HG02981 (cell line): ENCODE measurements at regions not wholly inside any gene's neighbourhood (a gene's known extent, or its start where the extent isn't known, plus 50 kb on each side); places are given as distances from the start of the nearest gene placed in this dataset.
"Not testable (repeated sequence)": the region's sequence is repeated elsewhere in the genome, so short reads cannot be mapped to it uniquely, and the experiment has no call there.

ENCODE experiments used
- ATAC-seq: cut with Tn5 transposase; IDR thresholded peaks from one replicate; pipeline ENCODE4 v1.9.1; 2021; ENCODE audit warnings: mild to moderate bottlenecking, moderate library complexity; ENCODE audit not compliant: unreplicated experiment

DNA sequence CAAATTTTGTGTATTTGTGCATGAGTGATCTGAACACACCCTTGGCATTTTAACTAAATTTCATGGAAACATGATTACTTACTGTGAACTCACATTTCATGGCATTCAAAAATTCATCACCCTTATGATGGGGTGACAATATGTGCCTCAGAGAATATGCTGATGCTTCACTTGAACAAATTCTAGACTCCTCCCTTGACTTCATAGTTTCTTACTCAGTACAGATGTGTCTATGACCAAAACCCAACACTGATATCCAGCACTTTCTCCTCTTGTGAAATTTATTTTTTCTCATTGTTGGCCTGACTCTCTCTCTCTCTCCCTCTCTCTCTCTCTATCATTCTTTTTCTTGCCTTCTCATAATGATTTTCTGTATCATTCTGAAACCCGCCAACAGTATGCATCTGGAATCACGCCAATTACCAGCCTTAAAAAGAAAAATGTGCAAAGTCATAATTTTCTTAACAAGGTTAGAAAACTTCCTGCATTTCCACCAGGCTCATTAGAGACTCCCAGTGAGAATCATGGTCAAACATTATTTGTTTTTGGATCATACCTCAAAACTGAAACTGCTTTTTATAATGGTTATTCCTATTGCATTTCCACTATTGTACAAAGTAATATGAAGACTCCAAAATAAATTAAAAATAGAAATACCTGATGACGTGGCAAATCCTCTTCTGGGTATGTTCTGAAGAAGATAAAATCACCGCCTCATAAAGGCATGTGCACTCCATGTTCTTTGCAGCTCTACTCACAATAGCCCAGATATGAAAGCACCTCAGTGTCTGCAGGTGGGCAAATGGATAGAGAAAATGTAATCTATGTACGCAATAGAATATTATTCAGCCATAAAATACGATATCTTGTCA is 722.2 kb downstream of the TMEM121 start:
- ATAC-seq, result no peak

DNA sequence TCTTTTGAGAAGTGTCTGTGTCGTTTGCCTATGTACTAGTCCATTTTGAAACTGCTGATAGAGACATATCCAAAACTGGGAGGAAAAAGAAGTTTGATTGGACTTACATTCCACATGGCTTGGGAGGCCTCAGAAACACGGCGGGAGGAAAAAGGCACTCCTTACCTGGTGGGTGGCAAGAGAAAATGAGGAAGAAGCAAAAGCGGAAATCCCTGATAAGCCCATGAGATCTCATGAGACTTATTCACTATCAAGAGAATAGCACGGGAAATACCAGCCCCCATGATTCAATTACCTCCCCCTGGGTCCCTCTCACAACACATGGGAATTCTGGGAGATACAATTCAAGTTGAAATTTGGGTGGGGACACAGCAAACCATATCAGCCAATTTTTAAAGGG is 727.6 kb downstream of the TMEM121 start:
- ATAC-seq, result not testable (repeated sequence)

DNA sequence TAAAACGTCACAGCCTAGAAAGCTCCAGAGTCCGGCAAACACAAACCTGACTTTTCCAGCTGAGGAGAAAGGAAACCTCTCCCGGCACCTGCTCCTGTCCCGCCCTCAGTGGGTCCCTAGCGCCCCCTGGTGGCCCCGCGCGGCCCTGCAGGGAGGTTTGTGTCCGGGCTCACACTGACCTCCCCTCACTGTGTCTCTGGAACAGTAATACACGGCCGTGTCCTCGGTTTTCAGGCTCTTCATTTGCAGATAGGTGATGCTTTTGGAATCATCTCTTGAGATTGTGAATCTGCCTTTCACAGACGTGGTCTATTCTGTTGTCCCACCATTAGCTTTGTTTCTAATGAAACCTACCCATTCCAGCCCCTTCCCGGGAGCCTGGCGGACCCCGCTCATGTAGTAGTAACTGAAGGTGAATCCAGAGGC is 731.2 kb downstream of the TMEM121 start:
- ATAC-seq, result not testable (repeated sequence)

DNA sequence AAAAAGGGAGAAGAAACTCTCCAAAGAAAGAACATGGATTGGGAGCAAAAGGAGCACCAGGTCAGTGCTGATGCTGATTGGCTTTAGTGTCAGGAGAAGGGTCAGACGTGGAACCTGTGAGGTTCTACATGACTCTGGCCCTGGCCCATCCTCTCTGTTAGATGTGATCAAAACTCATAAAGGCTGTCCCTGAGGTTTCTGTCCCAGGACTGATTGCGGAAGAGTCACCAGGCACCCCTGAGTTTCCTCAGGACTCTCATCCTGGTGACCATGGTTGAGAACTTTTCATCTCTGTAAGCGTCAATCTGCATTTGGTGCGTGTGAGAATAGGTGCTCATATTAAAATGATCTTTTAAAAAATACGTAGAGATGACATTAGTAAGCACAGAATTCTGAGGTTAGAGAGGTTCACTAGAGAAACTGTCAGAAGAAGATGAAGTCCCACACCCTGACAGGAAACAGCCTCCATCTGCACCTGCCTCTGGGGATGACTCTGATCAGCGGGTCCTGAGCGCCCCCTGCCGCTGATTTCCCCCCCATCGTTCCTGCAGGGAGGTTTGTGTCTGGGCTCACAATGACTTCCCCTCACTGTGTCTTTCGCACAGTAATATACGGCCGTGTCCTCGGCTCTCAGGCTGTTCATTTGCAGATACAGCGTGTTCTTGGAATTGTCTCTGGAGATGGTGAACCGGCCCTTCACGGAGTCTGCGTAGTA is 741.8 kb downstream of the TMEM121 start:
- ATAC-seq, result no peak

DNA sequence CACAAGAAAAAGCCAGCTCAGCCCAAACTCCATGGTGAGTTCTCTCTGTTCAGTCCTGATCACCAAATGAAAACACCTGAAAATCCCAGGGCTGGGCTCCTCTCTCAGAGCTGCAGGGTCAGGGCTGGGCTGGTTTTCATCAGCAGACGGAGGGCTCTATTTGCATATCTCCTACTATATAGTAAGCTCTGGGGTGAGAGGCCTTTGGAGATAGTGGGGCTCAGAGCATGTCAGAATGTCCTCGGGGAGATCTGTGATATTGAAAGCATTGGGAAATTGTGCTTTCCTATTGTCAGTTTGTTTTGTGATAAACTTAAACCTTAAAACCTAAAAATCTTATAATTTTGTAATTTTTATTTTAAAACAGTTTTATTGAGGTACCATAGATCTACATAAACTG is 742.6 kb downstream of the TMEM121 start:
- no peak for ATAC-seq

DNA sequence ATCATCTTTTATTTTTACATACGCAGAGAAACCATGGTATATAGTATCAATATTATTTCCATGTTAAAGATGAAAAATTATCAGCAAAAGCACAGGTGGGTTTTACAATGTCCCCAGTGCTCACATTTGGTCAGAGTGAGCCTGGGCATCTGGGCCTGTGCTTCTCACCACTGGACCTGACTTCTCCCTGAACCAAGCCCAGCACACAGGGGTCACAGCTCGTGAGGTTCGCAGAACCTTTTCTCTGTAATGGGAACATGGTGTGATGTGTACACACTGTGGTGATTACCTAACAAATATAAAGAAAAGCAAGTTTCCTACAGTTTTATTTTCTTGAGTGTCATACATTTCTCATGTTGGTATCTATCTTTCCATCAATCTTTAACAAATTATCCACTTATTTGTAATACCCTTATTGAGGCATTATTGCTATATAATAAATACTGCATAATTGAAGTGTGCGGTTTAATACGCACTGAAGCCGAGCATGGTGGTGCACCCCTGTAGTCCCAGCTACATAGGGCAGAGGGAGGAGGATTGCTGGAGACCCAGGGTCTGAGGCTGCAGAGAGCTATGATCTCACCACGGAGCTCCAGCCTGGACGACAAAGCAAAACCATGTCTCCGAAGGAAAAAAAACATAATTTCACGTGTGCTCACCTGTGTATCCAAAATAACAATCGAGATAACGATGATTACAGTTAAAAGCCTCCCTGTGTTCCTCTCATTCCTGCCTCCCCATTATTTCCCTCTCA is 743.2 kb downstream of the TMEM121 start:
- no peak for ATAC-seq

DNA sequence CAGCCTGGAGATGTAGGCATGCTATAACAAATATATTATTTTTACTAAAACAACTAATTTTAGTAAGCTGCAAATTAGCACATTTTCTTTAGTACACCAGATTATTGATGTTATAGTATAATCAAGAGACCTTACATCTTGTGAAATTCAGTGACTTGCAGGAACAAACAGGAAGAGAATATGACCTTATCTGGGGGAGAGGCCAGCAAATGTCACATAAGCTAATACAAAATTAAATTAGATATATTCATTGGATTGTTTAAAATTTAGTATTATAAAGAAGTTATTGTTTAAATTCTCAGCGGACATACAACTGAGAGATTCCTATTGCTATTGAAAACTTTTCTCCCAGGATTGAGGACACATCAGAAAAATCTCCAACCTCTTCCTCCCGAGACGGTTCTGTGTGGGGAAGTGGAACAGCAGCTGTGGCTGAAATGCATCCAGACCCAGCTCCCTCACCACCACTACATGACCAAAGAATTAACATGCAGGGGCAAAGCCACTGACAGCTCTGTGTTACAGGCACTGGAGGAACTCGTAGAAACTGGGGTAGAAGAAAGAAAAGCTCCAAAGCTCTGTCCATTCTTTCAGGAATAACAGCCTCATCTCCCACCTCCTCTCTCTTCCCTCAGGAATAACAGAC is 744.2 kb downstream of the TMEM121 start:
- not testable (repeated sequence) for ATAC-seq

DNA sequence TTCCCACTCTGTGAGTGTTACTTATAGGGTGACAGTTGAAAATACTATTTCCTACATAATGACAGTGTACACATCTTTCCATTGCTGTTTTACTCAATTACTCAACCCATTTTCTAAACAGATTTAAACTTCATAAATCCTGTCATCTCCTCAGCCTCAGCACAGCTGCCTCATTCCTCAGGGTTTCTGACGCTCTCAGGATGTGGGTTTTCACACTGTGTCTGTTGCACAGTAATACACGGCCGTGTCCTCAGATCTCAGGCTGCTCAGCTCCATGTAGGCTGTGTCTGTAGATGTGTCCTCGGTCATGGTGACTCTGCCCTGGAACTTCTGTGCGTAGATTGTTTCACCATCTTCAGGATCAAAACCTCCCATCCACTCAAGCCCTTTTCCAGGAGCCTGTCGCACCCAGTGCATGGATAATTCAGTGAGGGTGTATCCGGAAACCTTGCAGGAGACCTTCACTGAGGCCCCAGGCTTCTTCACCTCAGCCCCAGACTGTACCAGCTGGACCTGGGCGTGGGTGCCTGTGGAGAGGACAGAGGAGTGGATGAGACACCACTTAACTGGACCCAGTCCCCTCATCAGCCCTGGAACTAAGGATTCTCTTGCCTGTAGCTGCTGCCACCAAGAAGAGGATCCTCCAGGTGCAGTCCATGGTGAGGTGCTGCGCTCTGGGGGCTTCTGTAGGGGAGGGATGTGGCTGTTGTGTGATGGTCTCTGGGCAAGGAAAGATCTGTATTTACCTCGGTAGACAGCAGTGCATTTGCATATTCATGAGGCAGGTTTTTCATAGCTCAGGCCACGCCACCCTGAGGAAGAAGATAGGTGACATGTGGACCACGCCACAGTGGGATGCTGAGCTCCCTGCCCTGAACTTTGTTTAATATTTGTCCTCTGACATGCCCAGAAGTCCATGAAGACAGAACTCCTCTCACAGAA is 750.2 kb downstream of the TMEM121 start:
- no peak for ATAC-seq

DNA sequence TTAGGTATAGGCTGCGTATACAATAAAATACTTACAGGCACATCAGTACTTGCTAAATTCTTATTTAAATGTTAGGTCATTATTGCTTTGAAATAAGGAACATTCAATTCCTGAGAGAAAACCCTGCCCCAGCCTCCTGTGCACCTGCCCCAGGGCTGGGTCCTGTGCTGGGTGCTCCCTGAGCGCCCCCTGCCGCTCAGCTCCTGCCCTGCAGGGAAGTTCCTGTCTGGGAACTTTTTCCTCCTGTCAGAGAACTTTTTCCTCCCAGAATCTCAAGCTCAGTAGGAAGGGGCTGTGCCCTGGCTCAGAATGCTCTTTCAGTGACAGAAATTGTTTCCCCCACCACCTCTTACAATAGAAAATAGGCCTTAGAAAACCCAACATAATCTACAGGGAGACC is 751.1 kb downstream of the TMEM121 start:
- no peak for ATAC-seq

DNA sequence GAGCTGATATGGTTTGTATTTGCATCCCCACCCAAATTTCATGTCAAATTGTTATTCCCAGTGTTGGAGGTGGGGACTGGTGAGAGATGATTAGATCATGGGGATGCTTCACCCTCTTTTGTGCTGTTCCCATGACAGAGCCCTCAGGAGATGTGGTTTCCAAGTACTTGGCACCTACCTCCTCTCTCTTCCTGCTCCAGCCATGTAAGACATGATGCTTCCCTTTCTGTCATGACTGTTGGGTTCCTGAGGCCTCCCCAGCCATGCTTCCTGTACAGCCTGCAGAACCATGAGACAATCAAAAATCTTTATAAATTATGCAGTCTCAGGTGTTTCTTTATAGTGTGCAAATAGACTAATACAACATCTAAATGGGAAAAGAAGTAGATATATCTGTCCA is 754.5 kb downstream of the TMEM121 start:
- ATAC-seq, result no peak

DNA sequence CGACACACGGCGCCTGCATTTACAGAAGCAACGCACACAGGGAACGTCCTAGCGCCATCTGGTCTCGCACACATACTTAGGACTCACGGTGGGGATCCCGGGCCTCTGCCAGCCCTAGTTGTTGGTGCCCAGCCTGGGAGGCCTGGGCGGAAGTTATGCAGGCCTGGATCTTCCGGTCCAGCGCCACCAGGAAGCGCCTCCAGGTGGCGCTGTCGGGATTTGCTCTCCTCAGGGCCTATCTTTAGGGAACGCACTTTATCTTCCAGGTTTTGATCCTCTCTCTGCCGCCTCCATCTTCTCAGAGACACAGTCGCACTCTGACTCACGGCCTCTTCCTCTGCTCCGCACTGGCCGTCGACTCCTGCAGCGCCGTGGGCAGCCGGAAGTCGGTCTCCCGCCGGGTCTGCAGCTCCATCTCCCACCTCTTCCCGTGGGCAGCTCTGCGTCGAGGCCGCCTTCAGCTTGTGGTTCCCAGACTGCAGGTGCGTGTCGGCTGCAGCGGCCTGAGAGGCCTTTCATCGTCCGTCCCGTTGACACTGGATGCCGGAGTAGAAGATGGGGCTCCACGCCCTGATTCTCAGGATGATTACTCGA is 760.4 kb downstream of the TMEM121 start:
- ATAC-seq, result no peak

DNA sequence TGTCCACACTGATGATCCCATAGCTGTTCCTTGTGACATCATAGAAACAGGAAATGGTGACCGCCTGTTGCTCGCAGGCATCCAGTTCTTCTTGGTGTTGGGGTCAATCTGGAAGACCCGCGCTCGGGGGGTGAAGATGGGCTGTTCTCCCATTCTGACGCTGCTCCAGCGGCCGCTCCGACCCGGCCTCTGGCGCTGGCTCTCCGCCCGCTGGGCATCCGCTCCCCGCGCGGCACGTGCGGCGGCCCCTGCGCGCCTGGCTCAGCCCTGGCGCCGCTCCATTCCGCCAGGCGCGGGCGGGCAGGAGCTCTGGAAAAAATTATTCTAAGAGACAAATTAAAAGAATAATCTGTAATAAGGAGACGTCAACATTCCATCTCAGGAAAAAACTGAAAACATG is 761.1 kb downstream of the TMEM121 start:
- ATAC-seq, result no peak

DNA sequence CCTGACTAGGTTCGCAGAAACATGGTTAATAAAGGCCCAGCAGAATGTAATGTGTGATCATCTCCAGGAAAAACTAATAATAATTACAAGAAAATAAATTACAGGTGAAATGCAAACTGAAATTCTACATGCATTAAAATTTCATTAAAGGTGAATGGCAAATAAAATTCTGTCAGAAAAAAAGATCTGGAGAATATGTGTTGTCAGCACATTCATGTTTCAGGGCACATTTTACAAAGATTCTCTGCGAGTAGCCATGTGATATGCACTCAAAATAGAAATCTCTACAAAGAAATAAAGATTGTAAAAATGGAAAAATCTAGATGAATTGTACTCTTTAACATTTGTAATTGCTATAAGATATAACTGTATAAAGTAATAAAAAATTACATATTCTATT is 765.2 kb downstream of the TMEM121 start:
- no peak for ATAC-seq

DNA sequence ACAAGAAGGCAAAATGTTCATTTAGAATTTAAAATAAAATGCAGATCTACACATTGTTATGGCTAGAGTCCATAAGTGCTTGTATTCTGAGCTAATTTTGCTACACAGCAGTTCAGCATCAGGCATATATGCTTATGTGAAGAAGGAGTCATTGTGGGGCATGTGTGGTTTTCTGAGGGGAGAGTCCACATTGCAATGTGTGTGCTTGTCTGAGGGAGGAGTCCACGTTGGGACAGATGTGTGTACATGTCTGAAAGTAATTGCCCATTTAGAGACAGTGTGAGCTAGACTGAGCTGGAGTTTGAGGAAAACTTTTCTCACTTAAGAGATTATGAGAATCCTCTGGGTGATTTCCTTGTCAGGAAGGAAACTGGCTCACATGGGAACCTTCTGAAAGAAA is 767.9 kb downstream of the TMEM121 start:
- no peak for ATAC-seq

DNA sequence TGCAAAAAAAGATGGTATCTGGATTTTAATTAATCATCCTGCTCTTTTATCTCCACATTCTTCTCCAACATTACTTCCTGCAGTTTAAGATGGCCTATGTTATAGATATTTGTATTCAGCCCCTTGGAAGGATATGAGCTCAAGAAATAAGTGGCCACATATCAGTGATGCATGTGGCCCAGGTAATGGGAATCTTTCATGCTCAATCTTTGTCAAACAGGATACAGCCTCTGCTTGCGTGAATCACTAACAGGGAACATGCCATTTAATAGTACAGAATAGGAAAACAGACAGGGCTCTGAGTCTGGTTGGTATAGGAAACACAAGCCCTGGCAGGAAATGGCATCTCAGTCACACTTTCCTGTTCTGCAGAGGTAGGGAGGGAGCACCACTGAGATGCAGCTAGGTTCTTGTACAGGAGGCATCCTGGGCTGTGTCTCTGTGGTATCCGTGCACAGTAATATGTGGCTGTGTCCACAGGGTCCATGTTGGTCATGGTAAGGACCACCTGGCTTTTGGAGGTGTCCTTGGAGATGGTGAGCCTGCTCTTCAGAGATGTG is 774.6 kb downstream of the TMEM121 start:
- not testable (repeated sequence) for ATAC-seq

DNA sequence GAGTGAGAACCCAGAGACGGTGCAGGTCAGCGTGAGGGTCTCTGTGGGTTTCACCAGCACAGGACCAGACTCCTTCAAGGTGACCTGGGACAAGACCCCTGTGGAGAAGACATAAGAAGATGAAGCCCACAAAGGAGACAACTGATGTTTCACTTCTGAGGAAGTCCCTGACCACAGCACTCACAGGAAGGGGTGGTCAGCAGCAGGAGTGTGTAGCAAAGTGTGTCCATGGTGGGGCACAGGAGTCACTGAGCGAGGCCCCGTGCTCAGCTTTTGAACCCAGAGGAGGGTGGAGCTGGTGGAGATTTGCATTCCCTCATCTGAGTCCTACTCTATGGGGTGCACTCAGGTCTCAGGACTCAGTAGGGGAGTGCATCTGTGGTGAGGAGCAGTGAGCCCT is 775.2 kb downstream of the TMEM121 start:
- not testable (repeated sequence) for ATAC-seq

DNA sequence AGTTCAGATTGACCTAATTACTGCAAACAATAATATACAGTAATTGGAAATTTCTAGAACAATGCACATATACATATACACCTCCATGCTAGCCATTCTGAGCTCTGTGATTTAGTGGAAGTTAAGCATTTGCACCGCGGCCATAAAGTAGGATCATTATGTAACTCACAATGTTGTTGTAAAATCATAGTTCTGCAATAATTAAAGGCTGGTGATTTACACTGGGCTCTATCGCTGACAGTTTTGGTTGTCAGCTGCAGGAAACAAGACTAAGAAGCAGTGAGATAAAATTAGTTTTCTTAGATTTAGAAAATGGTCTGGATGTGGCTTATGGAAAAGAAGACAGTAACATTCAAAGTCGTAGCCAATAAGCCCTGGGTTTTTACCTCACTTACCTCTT is 776.3 kb downstream of the TMEM121 start:
- no peak for ATAC-seq

DNA sequence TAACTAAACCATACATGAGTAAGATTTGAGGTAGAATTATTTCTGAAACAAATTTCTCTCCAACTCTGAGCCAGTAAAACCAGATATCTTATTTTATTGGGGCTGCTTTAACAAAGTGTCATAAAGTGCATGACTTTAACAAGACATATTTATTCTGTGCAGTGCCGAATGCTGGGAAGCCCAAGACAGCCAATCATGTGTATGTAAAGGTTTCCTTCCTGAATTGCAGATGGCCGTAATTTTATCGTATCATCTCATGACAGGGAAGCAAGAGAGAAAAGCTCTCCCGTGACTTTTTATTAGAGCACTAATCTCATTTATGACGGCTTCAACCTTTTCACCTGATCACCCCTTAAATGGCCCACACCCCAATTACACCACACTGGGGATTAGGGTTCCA is 777.9 kb downstream of the TMEM121 start:
- no peak for ATAC-seq

DNA sequence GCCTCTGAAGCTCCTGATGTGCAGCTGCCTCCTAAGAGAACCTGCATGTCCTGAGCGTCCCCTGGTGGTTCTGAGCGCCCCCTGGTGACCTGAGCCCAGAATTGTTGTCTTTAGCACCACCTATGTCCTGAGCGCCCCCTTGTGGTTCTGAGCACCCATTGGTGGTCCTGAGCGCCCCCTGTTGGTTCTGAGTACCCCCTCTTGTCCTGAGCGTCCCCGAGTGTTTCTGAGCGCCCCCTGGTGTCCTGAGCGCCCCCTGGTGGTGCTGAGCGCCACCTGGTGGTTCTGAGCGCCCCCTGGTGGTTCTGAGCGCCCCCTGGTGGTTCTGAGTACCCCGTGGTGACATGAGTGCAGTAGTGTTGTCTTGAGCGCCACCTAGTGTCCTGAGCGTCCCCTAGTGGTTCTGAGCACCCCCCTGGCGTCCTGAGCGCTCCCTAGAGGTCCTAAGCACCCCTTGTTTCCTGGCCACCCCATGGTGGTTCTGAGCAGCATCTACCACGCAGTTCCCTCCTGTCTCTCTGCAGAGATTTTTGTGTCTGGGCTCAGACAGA is 782.5 kb downstream of the TMEM121 start:
- peak; percentile 87 for ATAC-seq
